ENCODE measurements at regions not wholly inside any gene's neighbourhood (a gene's known extent, or its start where the extent isn't known, plus 50 kb on each side); places are given as distances from the start of the nearest gene placed in this dataset.
"Not testable (repeated sequence)": the region's sequence is repeated elsewhere in the genome, so short reads cannot be mapped to it uniquely, and the experiment has no call there.

DNA sequence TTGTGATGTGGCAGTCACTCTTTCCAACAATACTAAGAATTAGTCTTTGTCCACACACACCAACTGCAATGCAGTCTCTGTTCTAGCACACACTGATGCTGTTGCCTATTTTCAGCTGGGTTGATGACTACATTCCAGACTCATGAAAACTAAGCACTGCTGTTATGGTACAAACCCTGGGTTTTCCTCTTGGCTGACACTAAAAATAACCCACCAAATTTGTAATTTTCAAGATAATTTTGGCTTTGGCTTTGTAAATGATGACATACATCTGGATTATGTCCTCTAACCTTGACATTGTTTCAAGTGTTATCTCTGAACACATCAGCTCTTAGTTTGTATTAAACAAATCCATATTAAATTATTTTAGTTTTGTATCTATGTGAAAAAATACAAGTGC, 444.8 kb downstream of the PTPRC start:
- CTCF ChIA-PET = no interaction called here

DNA sequence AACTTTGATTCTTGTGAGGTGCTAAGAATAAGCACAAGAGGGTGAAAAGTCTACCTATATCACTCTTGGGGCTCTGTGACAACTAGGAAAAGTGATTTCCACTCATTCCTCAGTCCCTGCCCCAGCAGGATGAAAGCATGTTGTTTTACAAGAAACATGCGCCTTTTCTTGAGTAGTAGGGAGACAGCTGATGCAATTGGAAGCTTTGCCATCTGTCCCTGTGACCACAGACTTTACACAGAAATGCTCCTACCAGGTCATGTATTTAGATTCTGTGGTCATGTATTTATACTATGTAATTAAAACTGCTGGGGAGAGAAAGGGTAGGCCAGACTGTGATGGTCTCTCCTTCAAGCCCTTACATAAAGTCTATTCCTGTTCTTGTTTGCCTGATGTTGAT, 445.5 kb downstream of the PTPRC start:
- ChIA-PET POLR2A (no interaction called here), CTCF (no interaction called here)

More for the DNA sequence above, 444.8 kb downstream of the PTPRC start:
- POLR2A ChIA-PET = no interaction called here

DNA sequence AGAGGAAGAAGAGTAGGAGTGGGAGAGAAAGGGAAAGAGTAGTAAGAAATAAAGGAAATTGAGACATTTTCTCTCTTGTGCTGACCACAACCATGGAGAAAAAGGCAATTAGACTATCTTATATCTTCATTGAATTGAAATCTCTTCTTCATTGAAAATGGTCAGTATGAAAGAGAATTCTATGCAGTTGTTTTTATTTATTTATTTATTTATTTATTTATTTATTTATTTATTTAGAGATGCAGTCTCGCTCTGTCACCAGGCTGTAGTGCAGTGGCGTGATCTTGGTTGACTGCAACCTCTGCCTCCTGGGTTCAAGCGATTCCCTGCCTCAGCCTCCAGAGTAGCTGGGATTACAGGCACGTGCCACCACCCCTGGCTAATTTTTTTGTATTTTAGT, 447.1 kb downstream of the PTPRC start:
- ChIA-PET POLR2A (no interaction called here), CTCF (no interaction called here)

DNA sequence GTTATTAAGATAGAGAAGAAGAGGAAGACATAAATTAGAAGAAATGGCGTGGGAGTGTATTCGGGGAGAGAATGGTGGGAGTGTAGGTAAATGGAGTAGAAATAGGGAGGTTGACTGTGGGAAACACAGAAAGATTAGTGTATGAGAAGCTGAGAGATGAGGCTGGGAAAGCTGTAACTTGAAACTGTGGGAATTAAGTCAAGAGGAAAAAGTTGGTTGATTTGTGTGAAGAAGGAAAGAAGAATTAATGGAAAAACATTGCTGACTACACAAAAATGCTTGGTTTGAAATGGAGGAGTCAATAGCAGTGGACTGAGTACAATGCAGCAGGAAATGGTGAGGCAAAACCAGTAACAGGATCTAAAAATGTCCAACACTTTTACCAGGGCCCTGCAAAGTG, 448.3 kb downstream of the PTPRC start:
- ChIA-PET POLR2A (no interaction called here), CTCF (no interaction called here)

DNA sequence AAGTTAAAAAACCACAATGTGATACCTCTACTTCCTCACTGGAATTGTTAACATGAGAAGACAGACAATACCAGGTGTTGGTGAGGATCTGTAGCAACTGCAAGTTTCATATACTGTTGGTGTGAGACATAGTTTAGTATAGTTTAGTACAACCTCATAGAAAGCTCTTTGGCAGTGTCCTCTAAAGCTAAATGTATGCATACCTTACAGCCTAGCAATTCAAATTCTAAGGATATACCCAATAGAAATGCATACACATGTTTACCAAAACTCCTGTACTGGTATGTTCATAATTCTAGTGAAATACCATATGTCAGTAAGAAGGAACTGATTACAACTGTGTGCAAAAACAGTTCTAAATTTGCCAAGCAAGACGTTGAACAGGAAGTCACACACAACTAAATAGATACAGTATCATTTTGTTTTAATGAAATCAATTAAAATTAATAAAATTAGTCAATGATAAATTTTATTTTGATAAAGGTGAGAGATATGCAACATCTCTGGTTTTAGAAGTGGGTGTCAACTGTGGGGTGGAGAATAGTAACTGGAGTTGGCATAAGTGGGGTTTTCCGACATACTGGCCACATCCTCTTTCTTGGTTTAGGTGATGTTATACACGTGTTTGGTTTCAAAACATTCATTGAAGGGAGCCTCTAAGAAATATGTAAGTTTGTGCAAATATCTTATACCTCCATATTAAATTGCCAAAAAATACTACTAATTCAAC, 450.7 kb downstream of the PTPRC start:
- POLR2A ChIA-PET = no interaction called here

DNA sequence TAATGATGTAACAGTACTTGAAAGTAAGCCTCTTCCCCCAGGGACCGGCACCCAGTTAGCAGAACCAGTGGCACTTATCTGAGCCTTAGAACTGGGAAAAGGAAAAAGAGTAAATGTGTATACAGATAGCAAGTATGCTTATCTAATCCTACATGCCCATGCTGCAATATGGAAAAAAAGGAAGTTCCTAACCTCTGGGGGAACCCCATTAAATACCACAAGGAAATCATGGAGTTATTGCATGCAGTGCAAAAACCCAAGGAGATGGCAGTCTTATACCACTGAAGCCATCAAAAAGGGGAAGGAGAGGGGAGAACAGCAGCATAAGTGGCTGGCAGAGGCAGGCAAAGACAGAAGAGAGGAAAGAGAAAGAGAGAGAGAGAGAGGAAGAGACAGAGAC, 456.8 kb downstream of the PTPRC start:
- CTCF ChIA-PET, POLR2A ChIA-PET: not testable (repeated sequence)

More for the DNA sequence above, 450.7 kb downstream of the PTPRC start:
- CTCF ChIA-PET = no interaction called here

DNA sequence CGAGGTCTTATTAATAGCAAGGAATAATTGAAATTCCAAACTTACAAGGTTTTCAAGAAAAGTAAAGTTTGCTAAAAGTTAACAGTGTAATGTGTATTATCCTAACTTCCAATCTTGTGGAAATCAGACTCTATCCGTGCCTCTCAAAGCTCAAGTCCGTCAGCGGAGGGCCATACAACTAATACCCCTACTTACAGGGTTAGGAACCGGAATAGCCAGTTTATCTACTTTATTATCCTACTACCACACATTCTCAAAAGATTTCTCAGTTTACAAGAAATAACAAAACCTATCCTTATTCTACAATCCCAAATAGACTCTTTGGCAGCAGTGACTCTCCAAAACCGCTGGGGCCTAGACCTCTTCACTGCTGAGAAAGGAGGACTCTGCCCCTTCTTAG, 457.8 kb downstream of the PTPRC start:
- CTCF ChIA-PET = interaction anchor here (1.0 kb wide), 1 partner anchor 17 kb away, joined by 3 read pairs; no protein-coding TSS in a partner anchor
- POLR2A ChIA-PET = no interaction called here

DNA sequence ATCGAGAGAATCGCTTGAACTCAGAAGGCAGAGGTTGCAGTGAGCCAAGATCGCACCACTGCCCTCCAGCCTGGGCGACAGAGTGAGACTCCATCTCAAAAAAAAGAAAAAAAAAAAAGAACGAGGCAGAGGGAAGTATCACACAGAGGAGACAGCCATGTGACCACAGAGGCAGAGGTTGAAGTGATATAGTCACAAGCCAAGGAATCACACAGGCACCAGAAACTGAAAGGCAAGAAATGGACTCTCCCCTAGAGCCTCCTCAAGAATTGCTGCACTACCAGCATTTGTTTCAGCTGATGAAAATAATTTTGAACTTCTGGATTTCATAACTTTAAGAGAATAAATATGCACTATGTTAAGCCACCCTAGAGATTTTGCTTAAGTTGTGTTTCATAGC, 459.6 kb downstream of the PTPRC start:
- POLR2A ChIA-PET = no interaction called here
- CTCF ChIA-PET = no interaction called here

DNA sequence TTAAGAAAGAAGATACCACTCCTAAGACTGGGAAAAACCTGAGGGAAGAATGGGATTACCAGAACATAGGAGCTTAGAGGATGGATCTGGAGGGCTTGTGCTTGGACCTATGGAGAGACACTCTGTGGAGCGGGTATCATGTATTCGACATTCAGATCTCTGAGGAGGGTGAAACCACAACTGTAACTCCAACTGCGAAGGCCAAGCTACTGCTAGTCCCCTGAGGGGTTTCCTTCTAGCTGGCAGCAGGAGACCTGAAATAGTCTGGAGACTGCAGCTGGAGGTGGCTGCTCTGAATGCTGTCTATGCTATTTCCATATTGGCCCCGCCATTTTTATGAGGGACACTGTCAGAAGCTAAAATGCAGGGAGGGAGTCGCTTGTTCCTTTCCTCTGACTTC, 462.3 kb downstream of the PTPRC start:
- ChIA-PET CTCF (no interaction called here), POLR2A (no interaction called here)

DNA sequence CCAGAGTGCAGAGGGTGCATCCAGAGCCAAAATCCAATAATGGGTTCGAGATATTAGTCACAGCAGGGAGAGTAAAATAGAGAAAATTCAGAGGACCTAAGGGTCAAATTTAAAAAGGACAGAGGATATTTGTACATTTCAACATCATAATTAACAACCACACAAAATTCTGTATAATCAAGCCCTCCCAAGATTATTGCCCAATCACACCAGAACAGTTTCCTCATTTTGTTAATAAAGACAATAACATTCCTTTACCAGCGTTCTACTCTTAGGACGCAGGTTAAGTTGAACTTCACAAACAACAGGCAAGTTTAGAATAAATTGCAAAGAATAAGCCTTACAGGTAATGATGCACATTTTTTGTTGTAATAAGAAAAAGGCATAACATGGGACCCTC, 462.8 kb downstream of the PTPRC start:
- CTCF ChIA-PET = no interaction called here

DNA sequence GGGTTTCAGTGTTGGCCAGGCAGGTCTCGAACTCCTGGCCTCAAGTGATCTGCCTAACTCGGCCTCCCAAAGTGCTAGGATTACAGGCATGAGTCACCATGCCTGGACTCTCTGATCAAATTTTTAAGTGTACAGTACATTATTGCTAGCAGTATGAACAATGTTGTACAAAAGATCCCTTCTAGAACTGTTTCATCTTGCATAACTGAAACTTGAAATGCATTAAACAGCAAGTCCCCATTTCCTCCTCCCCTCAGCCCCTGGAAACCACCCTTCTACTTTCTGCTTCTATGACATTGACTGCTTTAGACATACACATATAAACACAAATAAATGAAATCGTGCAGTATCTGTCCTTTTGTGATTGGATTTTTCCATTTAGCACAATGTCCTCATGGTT, 463.4 kb downstream of the PTPRC start:
- ChIA-PET CTCF (no interaction called here), POLR2A (no interaction called here)

More for the DNA sequence above, 462.8 kb downstream of the PTPRC start:
- POLR2A ChIA-PET = no interaction called here

DNA sequence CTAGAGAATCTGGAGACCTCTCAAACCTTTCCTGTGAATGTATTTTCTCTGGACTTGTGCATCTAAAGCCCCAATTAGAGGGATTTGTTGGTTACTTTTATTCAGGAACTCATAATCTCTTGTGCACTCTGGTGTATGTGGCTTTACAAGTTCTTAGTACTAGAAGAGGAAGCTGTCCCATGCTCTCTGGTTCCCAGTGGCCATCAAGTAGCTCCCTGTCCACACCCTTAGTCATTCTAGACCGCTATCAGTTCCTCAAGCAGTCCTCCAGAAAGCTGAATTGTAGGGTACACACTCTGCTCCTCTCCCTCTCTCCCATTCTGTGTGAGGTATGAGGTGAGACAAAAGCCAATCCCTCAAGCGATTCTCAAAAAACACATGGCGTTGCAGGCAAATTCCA, 470.3 kb downstream of the PTPRC start:
- POLR2A ChIA-PET = no interaction called here
- CTCF ChIA-PET = no interaction called here

DNA sequence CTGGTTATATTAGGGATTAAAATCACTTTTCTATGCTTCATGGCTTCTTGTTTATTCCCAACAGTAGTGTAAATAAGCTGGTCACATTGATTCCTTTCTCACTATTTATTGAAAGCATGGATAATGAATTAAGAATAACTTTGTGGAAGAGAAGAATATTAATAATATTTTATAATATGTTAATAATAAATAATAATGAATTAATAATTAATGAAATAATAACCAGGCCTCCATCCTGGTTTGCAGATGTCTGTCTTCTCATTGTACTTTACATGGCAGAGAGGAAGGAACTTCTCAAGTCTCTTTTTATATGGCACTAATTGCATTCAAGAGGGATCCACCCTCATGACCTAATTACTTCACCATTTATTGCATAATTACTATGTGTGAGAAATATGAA, 473.5 kb downstream of the PTPRC start:
- ChIA-PET POLR2A (no interaction called here), CTCF (interaction anchor here (0.7 to 1.7 kb wide), 5 partner anchors 15 to 340 kb away, joined by 3 to 4 read pairs (median 3); no protein-coding TSS in a partner anchor)

DNA sequence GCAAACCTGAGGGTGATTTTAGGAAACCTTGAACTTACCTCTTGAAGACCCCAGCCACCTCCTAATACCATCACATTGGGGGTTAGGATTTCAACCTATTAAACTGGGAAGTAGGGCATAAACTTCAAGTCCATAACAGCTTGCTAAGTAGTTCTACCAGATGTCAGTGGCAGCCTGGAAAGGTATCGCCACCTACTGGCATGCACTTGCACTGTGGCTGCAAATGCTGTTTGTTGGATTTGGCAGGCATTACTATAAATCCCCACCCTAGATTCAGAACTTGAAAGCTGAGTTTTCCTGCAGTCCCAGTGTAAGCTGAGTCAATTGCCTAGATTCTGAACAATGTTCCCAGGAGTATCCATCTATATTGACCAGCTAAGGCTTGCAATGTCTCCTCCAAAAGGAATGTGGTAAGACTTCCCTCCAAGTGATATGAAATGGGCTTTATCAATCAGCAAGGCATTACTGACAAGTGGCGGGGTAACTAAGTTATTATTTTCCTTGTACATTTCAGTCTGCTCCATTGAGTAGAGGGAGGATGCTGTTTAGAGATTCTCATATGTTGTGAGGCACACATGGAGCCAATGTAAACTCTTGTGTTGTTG, 474.5 kb downstream of the PTPRC start:
- CTCF ChIA-PET = interaction anchor here (0.7 to 1.7 kb wide), 9 partner anchors 8 to 357 kb away, joined by 3 to 4 read pairs (median 3); no protein-coding TSS in a partner anchor

DNA sequence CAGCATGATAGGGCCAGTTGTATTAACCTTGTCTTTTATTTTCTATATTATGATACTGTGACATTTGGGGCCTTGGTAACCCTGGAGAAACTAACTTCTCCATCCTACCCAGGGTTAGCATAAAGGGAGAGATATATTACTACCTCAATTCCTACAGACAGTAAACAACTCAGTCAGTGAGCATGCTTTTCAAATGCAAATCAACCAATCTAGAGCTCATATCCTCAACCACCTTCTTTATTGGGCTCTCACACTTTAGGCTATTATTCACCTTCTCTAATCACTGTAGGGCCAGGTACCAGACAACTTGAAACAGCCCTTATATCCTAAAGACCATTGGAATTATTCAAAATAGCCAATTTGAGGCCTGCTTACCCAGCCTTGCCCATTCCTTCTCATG, 477.6 kb downstream of the PTPRC start:
- ChIA-PET CTCF (no interaction called here), POLR2A (no interaction called here)

More for the DNA sequence above, 474.5 kb downstream of the PTPRC start:
- POLR2A ChIA-PET = no interaction called here

DNA sequence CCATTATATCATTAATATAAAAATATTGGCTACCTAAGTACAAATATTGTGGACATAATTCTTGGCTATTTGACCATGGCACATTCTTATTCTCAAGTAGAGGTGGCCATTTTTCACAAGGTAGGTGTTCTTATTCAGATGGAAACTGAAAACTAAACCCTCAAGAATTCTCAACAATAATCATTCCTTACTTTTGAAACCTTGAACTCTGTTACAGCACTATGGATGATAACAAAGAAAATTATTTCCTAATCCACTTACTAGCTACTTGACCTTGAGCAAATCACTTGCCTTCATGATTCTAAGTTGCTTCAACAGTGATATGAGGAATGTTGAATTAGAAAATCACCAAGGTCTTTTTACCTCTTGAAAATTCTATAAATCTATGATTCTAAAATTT, 482.2 kb downstream of the PTPRC start:
- POLR2A ChIA-PET = no interaction called here
- CTCF ChIA-PET = interaction anchor here (1.4 kb wide), 1 partner anchor 8 kb away, joined by 3 read pairs; no protein-coding TSS in a partner anchor

DNA sequence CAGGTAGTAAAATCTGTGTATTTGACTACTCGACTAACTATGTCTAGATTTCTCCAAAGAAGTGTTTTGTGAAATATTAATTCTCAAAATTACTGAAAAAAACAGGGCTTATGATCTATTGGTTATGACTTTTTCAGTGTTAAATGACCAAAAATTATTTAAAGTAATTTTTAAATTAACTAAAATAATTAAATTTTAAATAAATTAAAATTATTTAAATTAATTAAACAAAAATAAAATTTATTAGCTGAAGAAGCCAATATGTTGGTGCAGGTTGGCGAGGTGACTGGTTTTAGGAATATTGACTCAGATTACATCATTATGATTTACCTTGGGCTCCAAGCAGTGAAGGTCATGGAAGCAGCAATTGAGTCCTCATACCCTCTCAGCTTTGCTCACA, 483.2 kb downstream of the PTPRC start:
- POLR2A ChIA-PET = no interaction called here
- CTCF ChIA-PET = interaction anchor here (1.4 kb wide), 1 partner anchor 9 kb away, joined by 3 read pairs; no protein-coding TSS in a partner anchor

DNA sequence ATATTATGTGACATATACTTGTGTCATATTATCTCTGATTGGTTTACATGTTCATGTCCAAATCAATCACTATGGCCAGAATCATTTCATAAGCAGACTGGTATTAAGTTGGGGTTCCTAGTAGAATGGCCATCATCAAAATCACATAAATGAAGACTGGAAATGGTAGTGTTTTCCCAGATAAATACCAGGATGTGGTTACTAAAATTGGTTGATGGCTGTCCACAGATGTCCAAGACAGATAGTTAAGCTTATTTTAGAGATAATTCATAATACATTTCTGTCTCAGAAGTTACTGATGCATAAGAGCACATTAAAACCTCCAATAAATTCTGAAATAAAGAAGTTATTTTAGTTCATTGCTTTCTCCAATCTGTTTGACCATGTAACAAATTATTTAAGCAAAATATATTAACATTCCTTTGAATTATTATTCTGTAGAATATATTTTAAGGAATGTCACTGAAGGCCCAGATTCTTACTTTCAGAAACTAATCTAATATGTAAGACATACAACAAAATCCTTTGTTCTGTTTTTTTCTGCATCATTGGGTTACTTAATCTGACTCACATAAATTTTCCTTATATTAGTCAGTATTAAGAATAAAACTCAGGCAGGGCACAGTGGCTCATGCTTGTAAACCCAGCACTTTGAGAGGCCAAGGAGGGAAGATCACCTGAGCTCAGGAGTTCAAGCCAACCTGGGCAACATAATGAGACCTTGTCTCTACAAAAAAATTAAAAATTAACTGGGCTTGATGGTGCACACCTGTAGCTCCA, 483.9 kb downstream of the PTPRC start:
- CTCF ChIA-PET = interaction anchor here (0.9 to 1.4 kb wide), 2 partner anchors 9 to 121 kb away, joined by 3 read pairs; no protein-coding TSS in a partner anchor
- POLR2A ChIA-PET = no interaction called here

DNA sequence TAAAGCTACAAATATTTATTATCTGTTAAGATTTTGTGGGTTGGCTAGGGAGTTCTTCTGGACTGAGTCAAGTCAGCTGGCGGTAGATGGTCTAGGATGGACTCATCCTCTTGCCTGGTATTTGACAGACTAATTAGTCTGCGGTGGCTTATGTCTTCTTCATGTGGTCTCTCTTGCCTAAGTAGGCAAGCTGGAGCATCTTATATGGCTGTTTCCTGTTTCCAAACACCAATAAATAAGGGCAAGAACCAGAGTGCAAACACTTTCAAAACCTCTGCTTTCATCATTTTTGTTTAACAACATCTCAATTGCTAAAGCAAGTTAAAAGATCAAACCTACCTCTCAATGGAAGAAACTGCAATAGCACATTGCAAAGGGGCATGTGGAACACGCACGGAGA, 484.8 kb downstream of the PTPRC start:
- POLR2A ChIA-PET = no interaction called here

DNA sequence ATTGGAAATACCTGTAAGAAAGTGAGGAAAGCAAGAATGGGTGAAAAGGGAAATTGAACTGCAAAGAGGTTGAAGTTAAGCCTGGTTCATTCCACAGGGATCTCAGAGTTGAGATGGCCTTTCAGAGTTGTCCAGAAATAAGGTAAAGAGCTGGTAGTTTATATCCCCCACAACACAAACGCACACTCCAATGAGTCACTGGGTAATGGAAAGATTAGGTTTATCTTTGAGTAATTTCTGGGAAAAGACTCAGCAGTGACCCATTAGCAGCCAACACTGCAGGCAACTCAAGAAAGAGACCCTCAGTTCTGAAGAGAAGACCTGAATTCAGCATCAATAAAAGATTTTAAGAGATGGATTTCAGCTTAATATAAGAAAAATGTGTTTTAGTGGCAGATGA, 485.5 kb downstream of the PTPRC start:
- ChIA-PET POLR2A (no interaction called here), CTCF (no interaction called here)

More for the DNA sequence above, 484.8 kb downstream of the PTPRC start:
- CTCF ChIA-PET = interaction anchor here (0.9 kb wide), 1 partner anchor 120 kb away, joined by 3 read pairs; no protein-coding TSS in a partner anchor

DNA sequence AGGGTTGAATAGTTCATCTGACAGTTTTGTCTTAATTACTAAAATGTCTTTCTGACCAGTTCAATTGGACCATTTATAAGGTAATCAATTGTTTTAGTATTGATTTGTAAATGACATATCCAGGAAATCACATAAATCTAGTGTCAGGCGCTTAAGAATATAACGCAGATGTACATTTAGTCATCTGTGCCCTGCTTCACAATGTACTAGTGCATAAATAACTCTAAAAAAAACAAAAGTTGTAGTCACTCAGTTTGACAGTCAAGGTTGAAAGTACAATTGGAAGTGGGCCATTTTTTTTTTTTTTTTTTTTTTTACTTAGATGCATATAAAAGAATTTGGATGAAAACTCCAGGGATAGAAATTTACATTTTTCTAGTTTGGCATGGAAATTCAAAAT, 490.4 kb downstream of the PTPRC start:
- ChIA-PET CTCF (no interaction called here), POLR2A (no interaction called here)

Measured in activated CD8-positive, alpha-beta memory T cell treated with anti-CD3 and anti-CD28 coated beads for 36 hours (primary cell).